ACC112 (cell line): ENCODE measurements at regions not wholly inside any gene's neighbourhood (a gene's known extent, or its start where the extent isn't known, plus 50 kb on each side); places are given as distances from the start of the nearest gene placed in this dataset.

Experiments
- H2AFZ ChIP-seq: fragments of 200-600 bp; sonication (generic); one replicate; pipeline ENCODE4 v1.6.0; 2017; ENCODE audit warnings: antibody characterized with exemption, low read length; ENCODE audit not compliant: unreplicated experiment
- H3K27ac ChIP-seq: fragments of 200-600 bp; sonication (generic); 2 replicates; pipeline ENCODE4 v1.5.1; 2014; ENCODE audit warnings: low read depth, mild to moderate bottlenecking, antibody characterized with exemption, low read length, moderate library complexity
- H3K27me3 ChIP-seq: fragments of 200-600 bp; sonication (generic); 2 replicates; pipeline ENCODE4 v1.6.1; 2014; ENCODE audit warnings: mild to moderate bottlenecking, antibody characterized with exemption, low read length, moderate library complexity, mixed read lengths; ENCODE audit not compliant: insufficient read depth
- H3K36me3 ChIP-seq: fragments of 200-600 bp; sonication (generic); 2 replicates; pipeline ENCODE4 v1.6.1; 2016; ENCODE audit warnings: mild to moderate bottlenecking, antibody characterized with exemption, low read length, moderate library complexity, mixed read lengths; ENCODE audit not compliant: insufficient read depth
- H3K4me1 ChIP-seq: fragments of 200-600 bp; sonication (generic); one replicate; pipeline ENCODE4 v1.6.1; 2016; ENCODE audit warnings: low read length, mixed read lengths; ENCODE audit not compliant: insufficient read depth, unreplicated experiment, control insufficient read depth
- H3K4me3 ChIP-seq: fragments of 200-600 bp; sonication (generic); 2 replicates; pipeline ENCODE4 v1.5.1; 2014; ENCODE audit warnings: mild to moderate bottlenecking, low read depth, low read length
- H3K79me2 ChIP-seq: fragments of 200-600 bp; sonication (generic); one replicate; pipeline ENCODE4 v1.6.0; 2016; ENCODE audit warnings: low read length; ENCODE audit not compliant: control insufficient read depth, unreplicated experiment, insufficient read depth

DNA sequence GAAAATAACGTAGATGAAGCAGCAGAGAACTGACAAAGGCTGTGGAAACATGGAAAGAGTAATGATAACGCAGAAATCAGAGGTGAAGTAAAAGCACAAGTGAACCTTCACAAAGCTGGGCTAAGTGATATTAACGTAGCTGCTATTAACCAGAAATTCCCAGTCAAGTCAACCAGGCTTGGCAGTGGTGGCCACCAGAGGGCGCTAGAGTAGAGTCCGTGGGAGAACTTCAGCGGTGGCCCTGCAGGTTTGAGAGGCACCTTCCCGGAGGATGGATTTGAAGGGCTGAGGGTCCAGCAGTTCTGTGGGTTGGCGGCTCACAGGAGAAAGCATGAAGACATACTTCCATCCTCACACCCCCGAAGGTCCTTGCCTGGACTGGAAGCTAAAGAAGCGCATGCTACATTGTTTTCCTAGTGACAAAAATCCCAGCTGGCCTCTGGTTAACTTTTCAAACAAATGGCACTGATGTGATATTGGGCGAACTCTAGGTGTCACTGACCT is 81.7 kb upstream of the ZNF648 start:
- no peak overlapping the region for H2AFZ ChIP-seq

GRCh38 chr1:182142621-182143020 is 81.1 kb upstream of the ZNF648 start:
- H3K4me1 ChIP-seq, result peaks cover 7% of the 10 kb centered on the region
- 0 out of 2 replicates have a peak, but pooled peaks cover 3% of the 10 kb centered on the region for H3K27me3 ChIP-seq
- no peaks in the 10 kb centered on the region for H3K79me2 ChIP-seq
- H3K4me3 ChIP-seq, result no peak overlapping the region
- no peaks in the 10 kb centered on the region for H3K36me3 ChIP-seq
- no peak overlapping the region for H2AFZ ChIP-seq
- no peak overlapping the region for H3K27ac ChIP-seq

More for the DNA sequence above, 81.7 kb upstream of the ZNF648 start:
- peaks cover 7% of the 10 kb centered on the region for H3K4me1 ChIP-seq
- no peak overlapping the region for H3K27ac ChIP-seq
- H3K36me3 ChIP-seq, result no peaks in the 10 kb centered on the region
- H3K27me3 ChIP-seq, result 0 out of 2 replicates have a peak, but pooled peaks cover 3% of the 10 kb centered on the region
- no peaks in the 10 kb centered on the region for H3K79me2 ChIP-seq
- no peak overlapping the region for H3K4me3 ChIP-seq

- Histone ChIP-seq H3K27ac (no peak overlapping the region), H2AFZ (no peak overlapping the region), H3K36me3 (no peaks in the 10 kb centered on the region), H3K27me3 (0 out of 2 replicates have a peak, but pooled peaks cover 3% of the 10 kb centered on the region), H3K4me3 (no peak overlapping the region), H3K79me2 (no peaks in the 10 kb centered on the region), H3K4me1 (peaks cover 7% of the 10 kb centered on the region)
Observed at GRCh38 chr1:182141040-182141439, 79.5 kb upstream of the ZNF648 start.

GRCh38 chr1:182139496-182139895 is 78.0 kb upstream of the ZNF648 start:
- no peak overlapping the region for H3K27ac ChIP-seq
- H3K36me3 ChIP-seq, result no peaks in the 10 kb centered on the region
- no peaks in the 10 kb centered on the region for H3K79me2 ChIP-seq
- H3K27me3 ChIP-seq, result 0 out of 2 replicates have a peak, but pooled peaks cover 3% of the 10 kb centered on the region
- no peak overlapping the region for H3K4me3 ChIP-seq
- no peak overlapping the region for H2AFZ ChIP-seq
- H3K4me1 ChIP-seq, result peaks cover 7% of the 10 kb centered on the region

- 0 out of 2 replicates have a peak, but pooled peaks cover 3% of the 10 kb centered on the region for H3K27me3 ChIP-seq
- no peaks in the 10 kb centered on the region for H3K79me2 ChIP-seq
- H3K36me3 ChIP-seq, result no peaks in the 10 kb centered on the region
- no peak overlapping the region for H3K4me3 ChIP-seq
- no peak overlapping the region for H2AFZ ChIP-seq
- H3K4me1 ChIP-seq, result no peaks in the 10 kb centered on the region
- no peak overlapping the region for H3K27ac ChIP-seq
Observed at GRCh38 chr1:182137546-182137945, 76.0 kb upstream of the ZNF648 start.

- H3K4me1 ChIP-seq, result no peaks in the 10 kb centered on the region
- H3K27ac ChIP-seq, result no peak overlapping the region
- H3K27me3 ChIP-seq, result 0 out of 2 replicates have a peak, but pooled peaks cover 3% of the 10 kb centered on the region
- H3K36me3 ChIP-seq, result no peaks in the 10 kb centered on the region
- no peak overlapping the region for H3K4me3 ChIP-seq
- no peak overlapping the region for H2AFZ ChIP-seq
- H3K79me2 ChIP-seq, result no peaks in the 10 kb centered on the region
Observed at GRCh38 chr1:182135946-182136345, 74.4 kb upstream of the ZNF648 start.

- Histone ChIP-seq H3K79me2 (no peaks in the 10 kb centered on the region), H3K4me3 (no peak overlapping the region), H3K27ac (no peak overlapping the region), H3K27me3 (0 out of 2 replicates have a peak, but pooled peaks cover under 1% of the 10 kb centered on the region), H3K4me1 (no peaks in the 10 kb centered on the region), H3K36me3 (no peaks in the 10 kb centered on the region), H2AFZ (no peak overlapping the region)
Observed at GRCh38 chr1:182134257-182134656, 72.7 kb upstream of the ZNF648 start.

DNA sequence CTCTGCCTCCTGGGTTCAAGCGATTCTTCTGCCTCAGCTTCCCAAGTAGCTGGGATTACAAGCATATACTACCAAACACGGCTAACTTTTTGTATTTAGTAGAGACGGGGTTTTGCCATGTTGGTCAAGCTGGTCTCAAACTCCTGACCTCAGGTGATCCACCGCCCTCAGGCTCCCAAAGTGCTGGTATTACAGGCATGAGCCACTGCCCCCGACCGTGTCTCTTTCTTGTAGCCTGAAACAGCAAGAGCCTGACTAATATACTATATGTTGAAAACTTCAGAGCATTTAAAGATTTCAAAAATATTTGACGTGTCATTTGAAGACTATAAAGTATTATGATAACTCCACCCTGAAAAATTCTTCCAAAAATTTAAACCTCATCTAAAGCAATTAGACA is 71.7 kb upstream of the ZNF648 start:
- no peaks in the 10 kb centered on the region for H3K27me3 ChIP-seq
- no peak overlapping the region for H2AFZ ChIP-seq
- H3K4me1 ChIP-seq, result no peaks in the 10 kb centered on the region
- H3K36me3 ChIP-seq, result no peaks in the 10 kb centered on the region
- H3K79me2 ChIP-seq, result no peaks in the 10 kb centered on the region
- no peak overlapping the region for H3K4me3 ChIP-seq
- no peak overlapping the region for H3K27ac ChIP-seq

- Histone ChIP-seq H3K27me3 (no peaks in the 10 kb centered on the region; the same call in 1 of the 2 replicates), H3K36me3 (no peaks in the 10 kb centered on the region), H3K79me2 (no peaks in the 10 kb centered on the region), H3K4me3 (no peak overlapping the region), H3K4me1 (no peaks in the 10 kb centered on the region), H2AFZ (no peak overlapping the region), H3K27ac (no peak overlapping the region)
Observed at GRCh38 chr1:182129398-182129797, 67.9 kb upstream of the ZNF648 start.

GRCh38 chr1:182128502-182128901 is 67.0 kb upstream of the ZNF648 start:
- H3K36me3 ChIP-seq, result no peaks in the 10 kb centered on the region
- H2AFZ ChIP-seq, result no peak overlapping the region
- H3K4me1 ChIP-seq, result no peaks in the 10 kb centered on the region
- no peaks in the 10 kb centered on the region for H3K79me2 ChIP-seq
- no peaks in the 10 kb centered on the region; the same call in 1 of the 2 replicates for H3K27me3 ChIP-seq
- no peak overlapping the region for H3K4me3 ChIP-seq
- H3K27ac ChIP-seq, result no peak overlapping the region

DNA sequence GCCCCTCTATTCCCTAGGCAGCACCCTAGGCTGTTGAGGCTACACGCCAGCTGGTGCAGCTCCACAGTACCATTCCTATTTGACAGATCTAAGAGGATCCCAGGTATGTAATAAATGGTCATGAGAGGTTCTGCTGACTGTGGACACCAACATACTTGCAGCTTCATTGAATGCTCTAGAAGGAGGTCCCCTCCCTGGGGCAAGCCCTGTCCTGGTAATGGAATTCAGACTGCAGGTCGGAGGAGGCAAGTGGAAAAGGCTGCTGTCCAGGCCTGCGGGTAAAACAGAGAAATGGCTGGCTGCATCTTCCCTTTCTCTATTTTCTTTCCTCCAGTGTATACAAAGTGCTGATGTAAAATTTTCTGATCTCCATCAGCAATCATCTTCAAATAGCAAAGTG is 66.1 kb upstream of the ZNF648 start:
- no peak overlapping the region for H3K27ac ChIP-seq
- H3K36me3 ChIP-seq, result no peaks in the 10 kb centered on the region
- H2AFZ ChIP-seq, result no peak overlapping the region
- H3K4me1 ChIP-seq, result no peaks in the 10 kb centered on the region
- no peaks in the 10 kb centered on the region; the same call in 1 of the 2 replicates for H3K27me3 ChIP-seq
- H3K79me2 ChIP-seq, result no peaks in the 10 kb centered on the region
- no peak overlapping the region for H3K4me3 ChIP-seq
